NCI-H187 (cell line): ENCODE measurements at regions not wholly inside any gene's neighbourhood (a gene's known extent, or its start where the extent isn't known, plus 50 kb on each side); places are given as distances from the start of the nearest gene placed in this dataset.

Experiments used
- DNase-seq, 2 experiments: peaks; one replicate each; lab custom pipeline; 2025; lab: John Stamatoyannopoulos, UW

- no peak for DNase-seq
These were observed 50.8 kb upstream of the GADL1 start for GRCh38 chr3:30945291-30945690.

- no peak for DNase-seq
These were observed 54.0 kb upstream of the GADL1 start for GRCh38 chr3:30948426-30948825.

GRCh38 chr3:30951826-30952225 lies 57.4 kb upstream of the GADL1 start:
- no peak for DNase-seq

GRCh38 chr3:30952786-30953185 lies 58.3 kb upstream of the GADL1 start:
- no peak for DNase-seq

- DNase-seq, result no peak
These were observed 60.0 kb upstream of the GADL1 start for GRCh38 chr3:30954426-30954825.

GRCh38 chr3:30962084-30962483 lies 67.6 kb upstream of the GADL1 start:
- no peak for DNase-seq

GRCh38 chr3:30962493-30962892 lies 68.0 kb upstream of the GADL1 start:
- DNase-seq, result no peak

GRCh38 chr3:30963223-30963722 lies 68.8 kb upstream of the GADL1 start:
- DNase-seq, result no peak

GRCh38 chr3:30964612-30965011 lies 70.2 kb upstream of the GADL1 start:
- DNase-seq, result no peak

GRCh38 chr3:30966896-30967295 lies 72.4 kb upstream of the GADL1 start:
- no peak for DNase-seq

- no peak for DNase-seq
These were observed 75.7 kb upstream of the GADL1 start for GRCh38 chr3:30970183-30970582.

GRCh38 chr3:30972449-30972848 lies 78.0 kb upstream of the GADL1 start:
- DNase-seq, result no peak

GRCh38 chr3:30974071-30974470 lies 79.6 kb upstream of the GADL1 start:
- DNase-seq, result no peak

- DNase-seq, result no peak
These were observed 83.1 kb upstream of the GADL1 start for GRCh38 chr3:30977592-30977991.

GRCh38 chr3:30980993-30981392 lies 86.5 kb upstream of the GADL1 start:
- DNase-seq, result no peak

- no peak for DNase-seq
These were observed 88.1 kb upstream of the GADL1 start for GRCh38 chr3:30982416-30983075.

GRCh38 chr3:30984855-30985749 lies 90.6 kb upstream of the GADL1 start:
- no peak for DNase-seq

GRCh38 chr3:30986551-30986950 lies 92.1 kb upstream of the GADL1 start:
- DNase-seq, result no peak

GRCh38 chr3:30988769-30989168 lies 94.3 kb upstream of the GADL1 start:
- no peak for DNase-seq

GRCh38 chr3:30989276-30990030 lies 95.0 kb upstream of the GADL1 start:
- DNase-seq, result no peak

GRCh38 chr3:30996467-30996866 lies 102.0 kb upstream of the GADL1 start:
- no peak for DNase-seq

GRCh38 chr3:31002730-31003129 lies 108.3 kb upstream of the GADL1 start:
- no peak for DNase-seq
